ENCODE measurements at regions not wholly inside any gene's neighbourhood (a gene's known extent, or its start where the extent isn't known, plus 50 kb on each side); places are given as distances from the start of the nearest gene placed in this dataset.

DNA sequence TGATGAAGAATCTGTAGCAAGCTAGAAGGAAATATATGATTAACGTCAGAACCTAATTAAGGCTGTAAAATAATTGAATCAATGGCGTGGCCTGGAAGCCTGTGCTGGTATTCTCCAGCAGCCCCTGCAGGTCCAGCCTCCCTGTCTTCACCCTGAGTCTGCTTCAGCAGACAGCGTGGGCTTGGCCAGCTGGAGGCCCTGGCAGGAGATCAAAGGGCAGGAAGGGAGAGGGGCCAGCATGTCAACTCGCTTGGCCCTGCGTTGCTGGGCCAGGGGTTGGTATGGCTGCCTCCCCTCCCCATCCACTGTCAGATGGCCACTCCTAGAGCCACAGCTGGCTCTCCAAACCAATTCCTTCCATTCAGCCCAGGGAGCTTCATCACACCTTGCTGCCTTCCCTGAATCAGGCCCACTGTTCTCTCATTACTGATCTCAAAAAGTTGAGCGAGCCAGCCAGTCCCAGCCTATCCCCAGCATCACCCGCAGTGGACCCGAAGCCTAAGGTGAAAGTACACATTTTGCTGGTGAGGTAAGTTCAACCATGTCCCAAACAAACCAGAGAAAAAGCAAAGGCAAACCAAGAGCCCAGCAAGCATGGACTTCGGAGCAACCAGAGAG, 228.4 kb upstream of the AGAP1 start:
- TF ChIP-seq, protein P1, sequence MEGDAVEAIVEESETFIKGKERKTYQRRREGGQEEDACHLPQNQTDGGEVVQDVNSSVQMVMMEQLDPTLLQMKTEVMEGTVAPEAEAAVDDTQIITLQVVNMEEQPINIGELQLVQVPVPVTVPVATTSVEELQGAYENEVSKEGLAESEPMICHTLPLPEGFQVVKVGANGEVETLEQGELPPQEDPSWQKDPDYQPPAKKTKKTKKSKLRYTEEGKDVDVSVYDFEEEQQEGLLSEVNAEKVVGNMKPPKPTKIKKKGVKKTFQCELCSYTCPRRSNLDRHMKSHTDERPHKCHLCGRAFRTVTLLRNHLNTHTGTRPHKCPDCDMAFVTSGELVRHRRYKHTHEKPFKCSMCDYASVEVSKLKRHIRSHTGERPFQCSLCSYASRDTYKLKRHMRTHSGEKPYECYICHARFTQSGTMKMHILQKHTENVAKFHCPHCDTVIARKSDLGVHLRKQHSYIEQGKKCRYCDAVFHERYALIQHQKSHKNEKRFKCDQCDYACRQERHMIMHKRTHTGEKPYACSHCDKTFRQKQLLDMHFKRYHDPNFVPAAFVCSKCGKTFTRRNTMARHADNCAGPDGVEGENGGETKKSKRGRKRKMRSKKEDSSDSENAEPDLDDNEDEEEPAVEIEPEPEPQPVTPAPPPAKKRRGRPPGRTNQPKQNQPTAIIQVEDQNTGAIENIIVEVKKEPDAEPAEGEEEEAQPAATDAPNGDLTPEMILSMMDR (IDR thresholded peaks at IDR 0.05) = no peak
- no peak for TF ChIP-seq POLR2A (IDR thresholded peaks at IDR 0.05)

Data from testis (tissue), 2 donors.